ENCODE measurements at regions not wholly inside any gene's neighbourhood (a gene's known extent, or its start where the extent isn't known, plus 50 kb on each side); places are given as distances from the start of the nearest gene placed in this dataset.

- no peak for TF ChIP-seq CTCF (conservative IDR thresholded peaks at IDR 0.05; ENCODE audit: low read depth, low read length)
- DNase-seq (ENCODE audit: low read depth): no peak
- H3K4me3 ChIP-seq (ENCODE audit: low read length): no peak overlapping the region
These were observed 185.8 kb downstream of the OLFM4 start for GRCh38 chr13:53214433-53214832.

GRCh38 chr13:53215563-53215962, 186.9 kb downstream of the OLFM4 start:
- no peak for DNase-seq (ENCODE audit: low read depth)
- TF ChIP-seq CTCF (conservative IDR thresholded peaks at IDR 0.05; ENCODE audit: low read depth, low read length): no peak
- H3K4me3 ChIP-seq (ENCODE audit: low read length): no peak overlapping the region

- TF ChIP-seq CTCF (conservative IDR thresholded peaks at IDR 0.05; ENCODE audit: low read depth, low read length): no peak
- DNase-seq (ENCODE audit: low read depth): no peak
- H3K4me3 ChIP-seq (ENCODE audit: low read length): no peak overlapping the region
These were observed 188.2 kb downstream of the OLFM4 start for GRCh38 chr13:53216773-53217172.

- no peak for TF ChIP-seq CTCF (conservative IDR thresholded peaks at IDR 0.05; ENCODE audit: low read depth, low read length)
- DNase-seq (ENCODE audit: low read depth): no peak
- no peak overlapping the region for H3K4me3 ChIP-seq (ENCODE audit: low read length)
These were observed 188.6 kb downstream of the OLFM4 start for GRCh38 chr13:53217194-53217593.

- DNase-seq (ENCODE audit: low read depth): no peak
- no peak for TF ChIP-seq CTCF (conservative IDR thresholded peaks at IDR 0.05; ENCODE audit: low read depth, low read length)
- H3K4me3 ChIP-seq (ENCODE audit: low read length): no peak overlapping the region
These were observed 191.4 kb downstream of the OLFM4 start for GRCh38 chr13:53220038-53220437.

GRCh38 chr13:53237696-53238095, 209.1 kb downstream of the OLFM4 start:
- H3K4me3 ChIP-seq (ENCODE audit: low read length): no peak overlapping the region
- DNase-seq (ENCODE audit: low read depth): no peak
- TF ChIP-seq CTCF (conservative IDR thresholded peaks at IDR 0.05; ENCODE audit: low read depth, low read length): no peak

GRCh38 chr13:53238261-53238660, 209.6 kb downstream of the OLFM4 start:
- TF ChIP-seq CTCF (conservative IDR thresholded peaks at IDR 0.05; ENCODE audit: low read depth, low read length): no peak
- no peak for DNase-seq (ENCODE audit: low read depth)
- H3K4me3 ChIP-seq (ENCODE audit: low read length): no peak overlapping the region

Data from retinal pigment epithelial cell (primary cell).